Ovary (tissue), 7 donors: ENCODE measurements at regions not wholly inside any gene's neighbourhood (a gene's known extent, or its start where the extent isn't known, plus 50 kb on each side); places are given as distances from the start of the nearest gene placed in this dataset.

ENCODE experiments used
- DNase-seq, 5 donors: peaks; one replicate each; pipeline ENCODE4 v3.0.0-alpha.2; 2019 to 2020
- H3K27ac ChIP-seq, 2 donors: fragments of 200-600 bp; one replicate each; pipeline versions ENCODE4 v1.5.1 to v1.8.0; 2019 to 2022
- H3K27me3 ChIP-seq: fragments of 200-600 bp; one replicate; pipeline ENCODE4 v1.8.0; 2022
- H3K36me3 ChIP-seq: fragments of 200-600 bp; sonication (generic); one replicate; pipeline ENCODE4 v1.5.1; 2019
- H3K4me1 ChIP-seq: one replicate; pipeline ENCODE4 v1.8.1; 2013; ENCODE audit warnings: mild to moderate bottlenecking, moderate library complexity; ENCODE audit not compliant: insufficient read depth
- H3K4me3 ChIP-seq: fragments of 200-600 bp; sonication (generic); one replicate; pipeline ENCODE4 v1.5.1; 2017
- H3K9me3 ChIP-seq, 2 donors: fragments of 200-600 bp in 1 of 2; sonication (generic) in 1 of 2; one replicate each; pipeline versions ENCODE4 v1.5.1 to v1.8.1; 2013 to 2019; ENCODE audit warnings: mild to moderate bottlenecking in 1 of 2, moderate library complexity in 1 of 2
- EP300 ChIP-seq: sonication (generic); formaldehyde crosslinking; IDR thresholded peaks from one replicate; pipeline ENCODE4 v1.6.1; 2017; ENCODE audit warnings: antibody characterized with exemption
- POLR2A ChIP-seq: fragments of 450-650 bp; IDR thresholded peaks from one replicate; pipeline ENCODE4 v1.6.1; 2017; ENCODE audit warnings: antibody characterized with exemption, mild to moderate bottlenecking, moderate library complexity
- WGBS, 3 donors: extraction: QIAGEN DNeasy Blood & Tissue Kit in 1 of 3; methylation state at CpG; one replicate each; pipeline versions ENCODE4 v1.1.5 to v1.1.7; 2013 to 2017; 5-methylcytosine and 5-hydroxymethylcytosine counted together
- intact Hi-C, 4 donors: fragments of 100-400 bp; cut with DNase I; formaldehyde crosslinking; loops; one replicate each; pipeline versions ENCODE4 v1.11.0 to v1.15.1; 2022 to 2023
- TF ChIP-seq, protein P1 (sequence below), 3 donors: fragments of 450-650 bp in 2 of 3; fragments of 200-600 bp in 1 of 3; IDR thresholded peaks; one replicate each; pipeline versions ENCODE4 v1.5.1 to v1.8.0; 2016 to 2022; ENCODE audit warnings: antibody characterized with exemption in 3 of 3, mild to moderate bottlenecking in 1 of 3
- donor health status: DM: no; HTN: no; CAD: no; lungs with moderate emphysema.
- donor health status: DM: no; HTN: no; CAD: no.
- donor health status: Bipolar disorder and iron deficiency.
- donor health status: DM: no; HTN: no; CAD: no.
- donor health status: DM: yes; HTN: yes; CAD: no.

DNA sequence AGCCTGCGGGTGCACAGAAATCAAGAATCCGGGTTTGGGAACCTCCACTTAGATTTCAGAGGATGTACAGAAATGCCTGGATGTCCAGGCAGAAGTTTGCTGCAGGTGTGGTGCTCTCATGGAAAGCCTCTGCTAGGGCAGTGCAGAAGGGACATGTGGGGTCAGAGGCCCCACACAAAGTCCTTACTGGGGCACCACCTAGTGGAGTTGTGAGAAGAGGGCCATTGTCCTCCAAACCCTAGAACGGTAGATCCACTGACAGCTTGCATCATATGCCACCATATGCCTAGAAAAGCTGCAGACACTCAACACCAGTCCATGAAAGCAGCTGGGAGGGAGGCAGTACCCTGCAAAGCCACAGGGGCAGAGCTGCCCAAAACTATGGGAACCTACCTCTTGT, 833.0 kb downstream of the TMEM182 start:
- Histone ChIP-seq H3K27me3 (no peaks in the 10 kb centered on the region), H3K9me3 (no peaks in the 10 kb centered on the region), H3K27ac (no peak overlapping the region), H3K36me3 (no peaks in the 10 kb centered on the region), H3K4me1 (no peaks in the 10 kb centered on the region), H3K4me3 (no peak overlapping the region)
- TF ChIP-seq, protein P1, sequence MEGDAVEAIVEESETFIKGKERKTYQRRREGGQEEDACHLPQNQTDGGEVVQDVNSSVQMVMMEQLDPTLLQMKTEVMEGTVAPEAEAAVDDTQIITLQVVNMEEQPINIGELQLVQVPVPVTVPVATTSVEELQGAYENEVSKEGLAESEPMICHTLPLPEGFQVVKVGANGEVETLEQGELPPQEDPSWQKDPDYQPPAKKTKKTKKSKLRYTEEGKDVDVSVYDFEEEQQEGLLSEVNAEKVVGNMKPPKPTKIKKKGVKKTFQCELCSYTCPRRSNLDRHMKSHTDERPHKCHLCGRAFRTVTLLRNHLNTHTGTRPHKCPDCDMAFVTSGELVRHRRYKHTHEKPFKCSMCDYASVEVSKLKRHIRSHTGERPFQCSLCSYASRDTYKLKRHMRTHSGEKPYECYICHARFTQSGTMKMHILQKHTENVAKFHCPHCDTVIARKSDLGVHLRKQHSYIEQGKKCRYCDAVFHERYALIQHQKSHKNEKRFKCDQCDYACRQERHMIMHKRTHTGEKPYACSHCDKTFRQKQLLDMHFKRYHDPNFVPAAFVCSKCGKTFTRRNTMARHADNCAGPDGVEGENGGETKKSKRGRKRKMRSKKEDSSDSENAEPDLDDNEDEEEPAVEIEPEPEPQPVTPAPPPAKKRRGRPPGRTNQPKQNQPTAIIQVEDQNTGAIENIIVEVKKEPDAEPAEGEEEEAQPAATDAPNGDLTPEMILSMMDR (IDR thresholded peaks at IDR 0.05): no peak
- TF ChIP-seq POLR2A (no peak), EP300 (no peak)
- WGBS, 3 donors: 79 to 89% (median 81%) methylated on average over 3 of the region's 3 CpGs
- intact Hi-C loops: no loop called here
- DNase-seq: no peak

DNA sequence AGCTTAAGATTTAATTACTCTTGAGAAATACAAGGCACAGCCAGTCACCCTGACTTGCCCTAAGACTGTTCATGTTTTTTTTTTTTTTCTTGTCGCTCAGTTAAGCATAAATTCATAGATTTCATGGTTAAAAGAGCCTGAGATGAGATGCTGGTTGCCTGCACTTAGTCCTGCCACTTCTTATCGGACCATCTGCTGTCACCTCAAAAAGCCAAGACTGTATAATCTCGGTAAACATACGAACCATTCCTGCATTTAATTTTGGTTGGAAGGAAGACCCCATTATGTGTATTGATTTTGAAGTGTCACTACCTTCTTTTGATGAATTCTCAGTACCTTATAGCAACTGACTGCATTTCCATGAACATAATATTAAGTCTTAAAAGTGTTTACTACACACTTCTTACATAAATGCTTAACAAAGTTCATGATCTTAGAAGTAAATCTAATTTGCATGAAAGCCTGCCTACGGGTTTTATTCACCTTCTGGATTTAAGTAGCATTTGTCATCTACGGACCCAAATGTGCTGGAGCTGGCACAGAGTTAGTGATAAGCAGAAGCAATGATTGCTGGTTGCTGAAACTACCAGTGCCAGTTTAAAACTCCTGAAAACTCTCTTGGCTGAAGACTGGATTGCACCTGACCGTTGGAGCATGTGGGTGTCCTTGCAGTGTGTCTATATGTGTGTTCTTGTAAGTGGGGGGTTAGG, 843.4 kb downstream of the TMEM182 start:
- no peaks in the 10 kb centered on the region for H3K36me3 ChIP-seq
- intact Hi-C loops: no loop called here
- no peak for DNase-seq
- H3K27me3 ChIP-seq: no peaks in the 10 kb centered on the region
- no peak overlapping the region for H3K4me3 ChIP-seq
- TF ChIP-seq, protein P1 (IDR thresholded peaks at IDR 0.05): no peak
- TF ChIP-seq EP300: no peak
- no peak for TF ChIP-seq POLR2A
- no peaks in the 10 kb centered on the region for H3K9me3 ChIP-seq
- 66 to 78% (median 69%) methylated on average over 7 of the region's 7 CpGs for WGBS, 3 donors
- H3K4me1 ChIP-seq: no peaks in the 10 kb centered on the region
- H3K27ac ChIP-seq: no peak overlapping the region

DNA sequence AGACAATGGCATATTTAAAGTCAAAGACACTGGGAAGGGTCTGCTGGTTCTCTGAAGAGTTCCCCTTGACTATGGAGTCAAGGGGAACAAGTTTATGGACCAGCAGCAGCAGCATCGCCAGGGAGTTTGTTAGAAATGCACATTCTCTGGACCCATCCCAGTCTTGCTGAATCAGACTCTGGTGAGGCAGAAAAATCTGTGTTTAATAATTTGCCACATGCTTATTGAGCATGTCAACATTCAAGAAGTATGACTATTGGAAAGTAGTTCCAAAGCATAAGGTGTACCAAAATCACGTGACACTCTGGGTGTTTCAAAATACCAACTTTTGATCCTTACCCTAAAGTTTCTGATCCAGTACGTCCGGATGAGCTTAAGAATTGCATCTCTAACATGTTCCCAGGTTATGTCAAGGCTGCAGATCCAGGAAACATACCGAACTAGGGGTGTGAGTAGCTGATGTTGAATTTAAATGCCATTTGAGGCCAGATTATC, 853.8 kb downstream of the TMEM182 start:
- DNase-seq: no peak
- H3K36me3 ChIP-seq: no peaks in the 10 kb centered on the region
- intact Hi-C loops: no loop called here
- no peaks in the 10 kb centered on the region for H3K4me1 ChIP-seq
- H3K27ac ChIP-seq: no peak overlapping the region
- no peaks in the 10 kb centered on the region for H3K9me3 ChIP-seq
- TF ChIP-seq EP300 (no peak), POLR2A (no peak)
- TF ChIP-seq, protein P1 (IDR thresholded peaks at IDR 0.05): no peak
- WGBS, 3 donors: 76 to 85% (median 77%) methylated on average over 5 of the region's 5 CpGs
- no peak overlapping the region for H3K4me3 ChIP-seq
- H3K27me3 ChIP-seq: no peaks in the 10 kb centered on the region

DNA sequence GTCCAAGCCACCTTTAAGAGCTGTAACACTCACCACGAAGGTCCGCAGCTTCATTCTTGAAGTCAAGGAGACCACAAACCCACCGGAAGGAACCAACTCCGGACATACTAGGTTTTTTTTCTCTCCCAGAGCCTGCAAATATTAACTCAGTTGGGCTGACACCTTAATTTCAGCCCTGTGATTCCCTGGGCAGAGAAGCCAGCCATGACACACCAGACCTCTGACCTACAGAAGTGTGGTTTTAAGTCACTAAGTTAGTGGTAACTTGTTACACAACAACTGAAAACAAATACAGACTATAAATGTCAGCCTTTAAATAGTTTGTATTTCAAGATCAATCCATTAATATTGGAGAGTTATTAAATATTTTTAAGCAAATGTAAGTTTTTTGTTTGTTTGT, 855.1 kb downstream of the TMEM182 start:
- WGBS, 3 donors: 85 to 96% (median 91%) methylated on average over 4 of the region's 4 CpGs
- TF ChIP-seq POLR2A (no peak), EP300 (no peak)
- TF ChIP-seq, protein P1 (IDR thresholded peaks at IDR 0.05): no peak
- Histone ChIP-seq H3K27ac (no peak overlapping the region), H3K9me3 (no peaks in the 10 kb centered on the region), H3K4me1 (no peaks in the 10 kb centered on the region), H3K36me3 (no peaks in the 10 kb centered on the region), H3K4me3 (no peak overlapping the region), H3K27me3 (no peaks in the 10 kb centered on the region)
- no peak for DNase-seq
- intact Hi-C loops: no loop called here
